ENCODE measurements at regions not wholly inside any gene's neighbourhood (a gene's known extent, or its start where the extent isn't known, plus 50 kb on each side); places are given as distances from the start of the nearest gene placed in this dataset.
A peak's percentile ranks its signal among the peaks of the same experiment; 100 is the strongest.

DNA sequence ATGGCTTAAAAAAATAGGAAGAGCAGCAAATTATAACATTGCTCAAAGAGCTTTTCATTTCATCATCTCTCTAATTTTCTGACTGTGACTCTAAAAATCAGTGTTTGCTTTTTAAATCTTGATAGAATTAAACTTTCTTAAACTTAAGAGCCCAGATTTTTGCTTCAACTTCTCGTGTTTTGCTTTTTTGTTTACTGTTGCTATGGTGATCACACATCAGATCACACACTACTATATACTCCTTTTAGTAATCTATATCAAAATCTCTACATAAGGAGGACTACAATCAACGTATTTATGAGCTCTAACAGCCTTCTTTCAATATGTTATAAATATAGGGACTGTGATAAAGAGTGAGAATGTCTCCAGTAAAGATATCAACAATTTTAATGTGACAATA is 537.3 kb downstream of the KCNT2 start:
- Histone ChIP-seq H3K9me3 (no peaks in the 10 kb centered on the region), H3K4me3 (no peak overlapping the region), H3K4me1 (no peaks in the 10 kb centered on the region), H3K4me2 (peak overlapping the region; percentile 28; the same call in 1 of the 3 replicates), H3K27ac (no peak overlapping the region)
- 2% methylated on average over 2 of the region's 2 CpGs for WGBS (ENCODE audit: missing lambda C conversion rate)
- DNase-seq (ENCODE audit: low read depth in 1 of 2, low spot score in 1 of 2), result no peak
- ChIA-PET CTCF (no interaction called here), POLR2A (no interaction called here)
- FAIRE-seq, result no peak
- ATAC-seq, result no peak
- TF ChIP-seq FOSL2 (IDR thresholded peaks at IDR 0.05), result no peak
- TF ChIP-seq FOSL2 (CRISPR knock-in tag; IDR thresholded peaks at IDR 0.05), result no peak
- TF ChIP-seq, protein P1, sequence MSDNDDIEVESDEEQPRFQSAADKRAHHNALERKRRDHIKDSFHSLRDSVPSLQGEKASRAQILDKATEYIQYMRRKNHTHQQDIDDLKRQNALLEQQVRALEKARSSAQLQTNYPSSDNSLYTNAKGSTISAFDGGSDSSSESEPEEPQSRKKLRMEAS (IDR thresholded peaks at IDR 0.05), result no peak
- TF ChIP-seq RCOR1 (IDR thresholded peaks at IDR 0.05; ENCODE audit: low read depth, low read length), result no peak
- TF ChIP-seq POLR2AphosphoS2 (conservative IDR thresholded peaks at IDR 0.05; ENCODE audit: low read length), result no peak
- no peak for TF ChIP-seq NPAS2 (CRISPR knock-in tag; IDR thresholded peaks at IDR 0.05; ENCODE audit: borderline replicate concordance)
- TF ChIP-seq HOXB13 (CRISPR knock-in tag; IDR thresholded peaks at IDR 0.05; ENCODE audit: low read depth), result no peak
- no peak for TF ChIP-seq EP300 (IDR thresholded peaks at IDR 0.05)
- no peak for TF ChIP-seq HOXB5 (CRISPR knock-in tag; IDR thresholded peaks at IDR 0.05)
- TF ChIP-seq, protein P2, sequence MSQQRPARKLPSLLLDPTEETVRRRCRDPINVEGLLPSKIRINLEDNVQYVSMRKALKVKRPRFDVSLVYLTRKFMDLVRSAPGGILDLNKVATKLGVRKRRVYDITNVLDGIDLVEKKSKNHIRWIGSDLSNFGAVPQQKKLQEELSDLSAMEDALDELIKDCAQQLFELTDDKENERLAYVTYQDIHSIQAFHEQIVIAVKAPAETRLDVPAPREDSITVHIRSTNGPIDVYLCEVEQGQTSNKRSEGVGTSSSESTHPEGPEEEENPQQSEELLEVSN (IDR thresholded peaks at IDR 0.05; ENCODE audit: borderline replicate concordance, low read depth), result no peak

DNA sequence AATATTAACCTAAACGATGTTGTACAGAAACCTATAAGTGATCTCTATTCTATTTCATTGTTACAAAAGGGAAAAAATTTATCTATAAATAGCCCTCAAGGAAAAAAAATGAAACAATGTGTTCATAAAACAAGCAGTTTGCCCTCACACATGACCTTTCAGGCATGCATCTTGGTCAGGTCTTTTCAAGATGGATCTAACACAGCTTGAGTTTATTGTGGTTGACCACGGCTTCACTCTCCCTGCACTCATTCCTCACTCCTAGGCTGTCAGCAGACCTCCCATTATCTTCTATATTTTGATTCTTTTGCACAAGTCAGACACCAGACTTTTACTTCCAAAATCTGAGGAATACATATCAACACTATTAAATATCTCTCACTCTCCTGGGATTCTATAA is 544.3 kb downstream of the KCNT2 start:
- peak overlapping the region; percentile 53 to 68 for H3K27ac ChIP-seq
- ATAC-seq (no peak), DNase-seq (ENCODE audit: low read depth in 1 of 2, low spot score in 1 of 2) (no peak), FAIRE-seq (no peak)
- 29% methylated on average over 2 of the region's 2 CpGs for WGBS (ENCODE audit: missing lambda C conversion rate)
- ChIA-PET POLR2A (no interaction called here), CTCF (no interaction called here)
- peaks cover 15% of the 10 kb centered on the region; the same call in 2 of the 3 replicates for H3K4me1 ChIP-seq
- no peaks in the 10 kb centered on the region for H3K9me3 ChIP-seq
- peak overlapping the region; percentile 25 for H3K4me2 ChIP-seq
- TF ChIP-seq NFE2L2 (conservative IDR thresholded peaks at IDR 0.05; ENCODE audit: low read length) (no peak), NPAS2 (CRISPR knock-in tag; IDR thresholded peaks at IDR 0.05; ENCODE audit: borderline replicate concordance) (no peak), HOXB13 (CRISPR knock-in tag; IDR thresholded peaks at IDR 0.05; ENCODE audit: low read depth) (no peak), SREBF2 (IDR thresholded peaks at IDR 0.05) (no peak), BHLHE40 (IDR thresholded peaks at IDR 0.05; ENCODE audit: low read depth, low read length) (no peak), CHD2 (IDR thresholded peaks at IDR 0.05; ENCODE audit: low read length, partially characterized antibody) (no peak), EHMT2 (IDR thresholded peaks at IDR 0.05; ENCODE audit: low read depth) (no peak), ZNF302 (CRISPR knock-in tag; IDR thresholded peaks at IDR 0.05) (no peak), RNF2 (IDR thresholded peaks at IDR 0.05; ENCODE audit: borderline replicate concordance, low read depth) (no peak), RARB (CRISPR knock-in tag; IDR thresholded peaks at IDR 0.05) (no peak), CHD4 (IDR thresholded peaks at IDR 0.05; ENCODE audit: borderline replicate concordance) (no peak), ZFP36 (IDR thresholded peaks at IDR 0.05; ENCODE audit: borderline replicate concordance, partially characterized antibody) (no peak), PHF8 (IDR thresholded peaks at IDR 0.05; ENCODE audit: borderline replicate concordance, low read depth) (no peak)
- TF ChIP-seq, protein P3, sequence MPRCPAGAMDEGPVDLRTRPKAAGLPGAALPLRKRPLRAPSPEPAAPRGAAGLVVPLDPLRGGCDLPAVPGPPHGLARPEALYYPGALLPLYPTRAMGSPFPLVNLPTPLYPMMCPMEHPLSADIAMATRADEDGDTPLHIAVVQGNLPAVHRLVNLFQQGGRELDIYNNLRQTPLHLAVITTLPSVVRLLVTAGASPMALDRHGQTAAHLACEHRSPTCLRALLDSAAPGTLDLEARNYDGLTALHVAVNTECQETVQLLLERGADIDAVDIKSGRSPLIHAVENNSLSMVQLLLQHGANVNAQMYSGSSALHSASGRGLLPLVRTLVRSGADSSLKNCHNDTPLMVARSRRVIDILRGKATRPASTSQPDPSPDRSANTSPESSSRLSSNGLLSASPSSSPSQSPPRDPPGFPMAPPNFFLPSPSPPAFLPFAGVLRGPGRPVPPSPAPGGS (IDR thresholded peaks at IDR 0.05), result no peak
- TF ChIP-seq, protein P4, sequence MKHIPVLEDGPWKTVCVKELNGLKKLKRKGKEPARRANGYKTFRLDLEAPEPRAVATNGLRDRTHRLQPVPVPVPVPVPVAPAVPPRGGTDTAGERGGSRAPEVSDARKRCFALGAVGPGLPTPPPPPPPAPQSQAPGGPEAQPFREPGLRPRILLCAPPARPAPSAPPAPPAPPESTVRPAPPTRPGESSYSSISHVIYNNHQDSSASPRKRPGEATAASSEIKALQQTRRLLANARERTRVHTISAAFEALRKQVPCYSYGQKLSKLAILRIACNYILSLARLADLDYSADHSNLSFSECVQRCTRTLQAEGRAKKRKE (CRISPR knock-in tag; IDR thresholded peaks at IDR 0.05; ENCODE audit: low read depth), result no peak
- TF ChIP-seq, protein P5, sequence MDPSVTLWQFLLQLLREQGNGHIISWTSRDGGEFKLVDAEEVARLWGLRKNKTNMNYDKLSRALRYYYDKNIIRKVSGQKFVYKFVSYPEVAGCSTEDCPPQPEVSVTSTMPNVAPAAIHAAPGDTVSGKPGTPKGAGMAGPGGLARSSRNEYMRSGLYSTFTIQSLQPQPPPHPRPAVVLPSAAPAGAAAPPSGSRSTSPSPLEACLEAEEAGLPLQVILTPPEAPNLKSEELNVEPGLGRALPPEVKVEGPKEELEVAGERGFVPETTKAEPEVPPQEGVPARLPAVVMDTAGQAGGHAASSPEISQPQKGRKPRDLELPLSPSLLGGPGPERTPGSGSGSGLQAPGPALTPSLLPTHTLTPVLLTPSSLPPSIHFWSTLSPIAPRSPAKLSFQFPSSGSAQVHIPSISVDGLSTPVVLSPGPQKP (IDR thresholded peaks at IDR 0.05; ENCODE audit: low read depth, low read length), result no peak
- no peak overlapping the region for H3K4me3 ChIP-seq

Data from A549 (cell line).